COLO668 (cell line): ENCODE measurements at regions not wholly inside any gene's neighbourhood (a gene's known extent, or its start where the extent isn't known, plus 50 kb on each side); places are given as distances from the start of the nearest gene placed in this dataset.
A peak's percentile ranks its signal among the peaks of the same experiment; 100 is the strongest.

Source experiments
- DNase-seq: peaks from one replicate; lab custom pipeline; 2025; ENCODE audit not compliant: unreplicated experiment; lab: John Stamatoyannopoulos, UW

DNA sequence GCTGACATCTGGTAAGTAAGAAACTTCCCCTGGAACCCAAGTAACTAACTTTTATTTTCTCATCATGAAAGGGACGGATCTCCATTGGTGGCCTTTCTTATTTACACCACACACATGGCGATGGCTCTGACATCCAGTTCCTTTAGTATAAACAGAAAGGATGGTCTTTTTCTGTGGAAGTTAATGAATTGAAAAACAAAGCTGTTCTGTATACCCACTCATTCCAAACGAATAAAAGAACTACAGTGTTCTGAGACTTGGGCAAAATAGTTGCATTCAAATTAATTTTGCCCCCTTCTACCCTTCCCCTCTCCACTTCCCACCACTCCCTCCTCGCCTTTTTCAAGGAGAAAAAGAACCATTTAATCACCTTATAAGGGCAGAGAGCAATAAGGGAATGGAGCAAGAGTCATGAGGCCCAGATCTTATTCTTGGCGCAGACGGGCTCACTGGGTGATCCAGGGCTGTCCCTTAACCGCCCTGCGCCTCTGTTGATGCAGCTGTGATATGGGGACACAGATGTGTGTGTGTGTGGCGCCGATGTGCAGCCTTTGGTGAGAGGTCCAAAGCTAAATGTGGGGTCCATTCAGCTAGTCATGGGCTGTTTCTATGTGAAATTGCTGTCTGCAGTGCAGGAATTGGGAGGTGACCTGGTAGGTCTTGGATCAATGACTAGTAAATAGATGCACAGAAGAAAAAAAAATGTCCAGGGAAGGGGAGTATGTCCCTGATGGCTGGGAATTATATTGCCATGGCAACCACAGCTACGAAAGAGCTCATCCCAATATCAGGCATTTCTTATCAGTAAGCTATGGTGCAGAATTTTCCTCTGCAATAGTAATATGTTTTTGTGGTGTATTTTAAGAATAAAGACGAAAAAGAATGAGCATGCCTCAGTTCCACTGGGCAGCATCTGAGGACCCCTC lies 141.5 kb upstream of the ERCC6L2 start:
- no peak for DNase-seq

DNA sequence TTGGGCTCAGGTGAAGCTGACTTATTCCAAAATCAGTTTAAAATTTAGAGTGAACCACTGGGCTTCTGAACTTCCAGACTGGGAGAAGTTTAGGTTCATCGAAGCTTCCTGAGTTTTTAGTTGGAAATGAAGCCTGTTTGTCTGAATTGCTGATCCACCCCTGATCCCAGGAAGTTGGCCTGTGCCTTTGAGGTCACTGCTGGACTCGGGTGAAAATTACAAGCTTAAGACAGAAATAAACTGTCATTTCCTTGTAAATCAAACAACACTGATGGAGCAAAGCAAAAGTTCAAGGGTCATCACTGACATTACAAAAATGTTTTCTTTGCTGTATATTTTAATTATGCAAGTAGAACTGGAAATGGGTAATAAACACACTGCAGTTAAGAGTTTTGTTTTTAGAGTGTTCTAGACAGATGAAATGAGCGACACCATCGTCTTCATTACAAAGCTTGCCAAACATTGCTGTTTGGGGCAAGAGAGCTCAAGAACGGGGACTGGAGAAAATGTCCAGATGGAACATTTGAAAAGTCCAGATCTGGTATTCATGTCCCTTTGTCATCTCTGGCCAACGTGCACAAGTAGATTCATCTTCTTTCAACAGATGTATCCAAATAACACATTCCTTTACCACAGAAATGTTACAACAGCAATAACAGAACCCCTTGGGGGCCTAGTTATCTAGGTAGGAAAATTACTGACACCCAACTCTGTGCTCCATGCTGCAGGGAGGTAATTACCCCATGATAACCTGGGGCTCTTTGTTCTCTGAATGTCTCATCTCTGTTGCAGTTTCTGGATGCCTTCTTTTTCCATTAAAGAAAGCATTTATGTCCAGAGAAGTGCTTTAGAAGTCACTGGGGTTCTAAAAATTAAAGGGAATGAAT lies 142.4 kb upstream of the ERCC6L2 start:
- no peak for DNase-seq

DNA sequence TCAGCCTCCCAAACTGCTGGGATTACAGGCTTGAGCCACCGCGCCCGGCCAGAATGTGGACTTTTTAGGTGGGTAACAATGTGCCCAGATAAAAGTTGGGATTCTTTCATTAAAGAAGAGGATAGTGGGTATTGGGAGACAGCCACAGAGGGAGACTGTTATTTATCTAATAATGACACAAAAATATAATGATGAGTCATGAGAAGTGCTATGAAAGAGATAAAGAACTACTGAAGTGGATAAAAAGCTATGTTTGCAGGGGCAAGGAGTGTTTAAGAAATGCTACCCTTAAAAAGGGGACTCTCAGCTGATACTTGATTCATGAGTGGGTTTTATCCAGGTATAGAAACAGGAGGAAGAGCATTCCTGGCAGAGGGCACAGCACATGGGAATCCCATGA lies 143.6 kb upstream of the ERCC6L2 start:
- no peak for DNase-seq

DNA sequence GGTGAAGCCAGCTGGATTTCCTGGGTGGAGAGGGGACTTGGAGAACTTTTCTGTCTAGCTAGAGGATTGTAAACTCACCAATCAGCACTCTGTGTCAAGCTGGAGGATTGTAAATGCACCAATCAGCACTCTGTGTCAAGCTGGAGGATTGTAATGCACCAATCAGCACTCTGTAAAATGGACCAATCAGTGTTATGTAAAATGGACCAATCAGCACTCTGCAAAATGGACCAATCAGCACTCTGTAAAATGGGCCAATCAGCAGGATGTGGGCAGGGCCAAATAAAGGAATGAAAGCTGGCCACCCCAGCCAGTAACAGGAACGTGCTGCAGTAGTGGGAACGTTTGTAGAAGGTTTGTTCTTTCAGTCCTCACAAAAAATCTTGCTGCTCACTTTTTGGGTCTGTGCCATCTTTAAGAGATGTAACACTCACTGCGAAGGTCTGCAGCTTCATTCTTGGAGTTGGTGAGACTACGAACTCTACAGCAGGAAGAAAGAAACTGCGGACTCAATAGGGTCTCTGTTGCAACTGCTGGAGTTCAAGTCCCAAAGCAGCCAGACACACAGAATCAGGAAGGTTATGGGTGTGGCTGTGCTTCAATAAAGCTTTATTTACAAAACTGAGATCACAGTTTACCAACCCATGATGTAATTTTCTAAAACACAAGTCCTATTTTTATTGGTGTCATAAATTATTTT lies 145.7 kb upstream of the ERCC6L2 start:
- DNase-seq = no peak

DNA sequence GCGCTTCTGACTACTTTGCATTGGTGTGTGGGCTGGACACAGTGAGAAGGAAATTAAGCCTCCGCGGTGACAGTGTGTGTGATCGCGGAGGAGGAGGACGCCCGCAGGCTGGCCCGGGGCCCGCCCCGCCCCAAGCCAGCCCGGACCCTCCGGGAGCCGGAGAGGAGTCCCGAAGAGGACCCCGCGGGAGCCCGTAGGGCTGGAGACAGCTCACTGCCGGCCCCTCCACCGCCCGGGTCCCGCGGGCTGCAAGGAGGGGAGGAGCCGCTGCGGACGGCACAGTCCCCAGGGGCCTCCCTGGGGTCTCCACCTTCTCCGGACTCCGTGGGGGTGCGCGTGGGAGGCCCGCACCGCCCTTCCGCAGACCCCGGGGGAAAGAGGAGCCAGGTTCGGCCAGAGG lies 146.4 kb upstream of the ERCC6L2 start:
- DNase-seq = no peak

DNA sequence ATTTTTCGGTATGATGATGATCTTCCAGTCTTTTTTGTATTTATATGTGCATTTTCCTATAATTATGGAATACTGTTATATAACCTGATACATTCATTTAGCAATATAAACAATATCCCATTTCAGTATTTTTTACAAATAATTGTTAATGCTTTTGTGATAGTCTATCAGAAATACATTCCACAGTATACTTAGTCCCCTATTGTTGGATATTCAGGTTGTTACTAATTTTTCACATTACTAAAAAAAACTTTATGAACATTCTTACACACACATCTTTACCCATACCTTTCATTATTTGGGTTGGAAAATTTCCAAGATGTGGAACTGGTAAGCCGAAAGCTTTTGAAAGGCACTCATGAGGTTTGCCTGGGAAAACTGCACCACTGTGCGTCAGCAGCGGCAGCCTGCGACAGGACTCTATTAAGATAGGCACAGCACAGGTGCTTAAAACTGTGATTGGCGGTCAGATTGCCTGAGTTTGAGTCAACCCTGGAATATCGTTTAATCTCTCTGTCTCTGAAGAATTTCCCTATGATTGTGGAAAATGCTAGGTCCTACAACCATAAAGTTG lies 147.5 kb upstream of the ERCC6L2 start:
- DNase-seq = no peak

DNA sequence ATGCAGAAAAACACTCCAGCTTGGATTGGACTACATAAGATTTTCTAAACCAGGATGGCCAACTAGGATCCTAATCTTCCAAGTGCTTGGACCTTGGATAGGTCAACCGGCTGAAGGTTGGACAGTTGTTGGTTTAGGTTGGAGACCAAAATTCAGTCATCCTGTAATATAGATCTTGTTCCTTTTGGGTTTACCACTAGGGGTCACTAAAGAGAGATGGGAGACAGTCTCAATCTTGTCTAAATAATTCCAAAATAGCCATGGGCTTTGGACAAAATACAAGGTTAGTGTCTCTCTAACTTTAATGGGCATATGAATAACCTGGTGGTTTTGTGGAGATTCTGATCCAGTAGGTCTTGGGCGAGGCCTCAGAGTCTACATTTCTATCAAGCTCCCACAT lies 148.7 kb upstream of the ERCC6L2 start:
- no peak for DNase-seq

DNA sequence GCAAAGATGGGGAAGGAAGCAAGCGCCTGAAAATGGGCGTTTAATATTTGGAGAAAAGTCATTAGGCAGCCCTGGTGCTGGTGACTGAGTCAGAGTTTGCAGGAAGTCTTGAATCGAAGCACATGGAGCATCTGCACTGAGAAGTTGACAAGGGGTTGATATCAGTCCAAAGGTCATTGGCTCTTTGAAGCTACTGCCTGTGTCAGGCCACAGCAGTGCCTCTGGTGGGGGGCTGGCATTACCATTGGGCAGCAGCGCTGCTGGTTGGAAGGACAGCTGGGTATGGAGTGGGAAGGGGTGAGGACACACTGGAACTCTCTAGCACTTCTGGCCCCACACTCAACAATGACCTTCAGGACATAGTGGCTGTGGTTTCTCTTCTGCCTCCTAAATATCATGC lies 150.4 kb upstream of the ERCC6L2 start:
- DNase-seq = no peak

DNA sequence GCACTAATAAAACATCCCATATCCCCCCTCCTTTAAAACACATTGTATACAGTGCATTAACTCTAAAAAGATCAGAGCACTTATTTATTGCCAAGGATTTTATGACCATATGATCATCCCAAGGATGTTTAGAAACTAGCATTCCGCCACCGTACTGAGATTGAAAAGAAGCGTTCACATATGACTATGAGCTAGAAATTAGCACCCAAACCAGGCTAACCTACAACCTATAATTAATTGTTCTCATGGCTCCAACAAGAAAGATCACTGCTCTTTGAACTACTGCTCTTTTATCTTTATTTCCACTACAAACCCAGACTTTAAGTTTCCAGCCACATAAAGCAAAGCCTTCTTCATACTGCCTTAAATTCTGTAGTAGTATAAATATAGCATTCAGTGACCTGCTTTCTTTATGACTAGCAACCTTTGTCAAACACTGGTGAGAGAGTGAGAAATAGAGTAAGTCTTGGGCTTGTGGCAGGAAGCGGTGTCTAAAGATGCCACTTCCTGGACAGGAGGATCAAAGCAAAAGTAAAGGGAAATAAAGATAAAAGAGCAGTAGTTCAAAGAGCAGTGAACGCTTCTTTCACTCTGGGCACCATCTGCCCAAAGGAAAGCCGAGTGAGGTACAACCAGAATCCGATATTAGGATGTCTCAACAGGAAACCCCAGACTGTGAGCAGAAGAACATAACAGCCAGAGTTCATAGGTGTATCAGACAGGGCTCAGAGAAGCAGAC lies 151.1 kb upstream of the ERCC6L2 start:
- no peak for DNase-seq

DNA sequence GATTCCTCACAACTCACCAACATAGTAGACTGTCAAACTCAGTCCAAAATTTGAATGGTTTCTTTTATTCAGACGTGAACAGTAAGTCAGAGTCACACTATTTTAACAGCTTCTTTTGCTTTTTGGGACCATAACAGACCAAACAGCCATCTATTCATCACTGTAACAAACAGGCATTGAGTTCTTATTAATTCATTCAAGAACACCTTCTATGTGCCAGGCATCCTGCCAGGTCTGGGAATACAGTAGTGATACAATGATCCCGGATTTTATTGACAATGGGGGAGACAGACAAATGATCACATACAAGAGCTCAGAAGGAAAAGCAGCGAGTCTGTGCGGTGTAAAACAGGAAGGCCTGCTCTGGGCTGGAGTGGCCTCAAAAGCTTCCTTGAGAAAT lies 153.3 kb upstream of the ERCC6L2 start:
- no peak for DNase-seq

DNA sequence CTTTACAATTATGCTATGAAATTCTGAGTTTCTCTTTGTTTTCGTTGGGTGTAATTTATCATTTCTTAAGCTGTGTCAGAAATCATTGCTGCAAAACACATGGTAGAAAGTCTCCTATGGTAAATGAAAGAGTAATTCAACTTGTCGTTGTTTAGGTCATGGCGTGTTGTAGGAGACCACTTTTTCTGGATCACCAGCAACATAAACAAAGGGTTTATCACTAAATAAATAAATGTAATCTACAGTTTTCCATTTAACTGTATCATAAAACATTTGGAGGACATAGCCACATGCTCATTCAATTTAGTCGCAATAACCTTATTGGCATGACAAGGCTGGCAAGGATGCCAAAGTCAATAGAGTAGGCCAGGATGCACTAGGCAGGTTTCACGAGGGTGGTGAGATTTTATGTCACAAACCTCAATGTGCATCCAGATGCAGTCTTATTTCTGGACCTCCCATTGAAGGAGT lies 154.4 kb upstream of the ERCC6L2 start:
- no peak for DNase-seq

DNA sequence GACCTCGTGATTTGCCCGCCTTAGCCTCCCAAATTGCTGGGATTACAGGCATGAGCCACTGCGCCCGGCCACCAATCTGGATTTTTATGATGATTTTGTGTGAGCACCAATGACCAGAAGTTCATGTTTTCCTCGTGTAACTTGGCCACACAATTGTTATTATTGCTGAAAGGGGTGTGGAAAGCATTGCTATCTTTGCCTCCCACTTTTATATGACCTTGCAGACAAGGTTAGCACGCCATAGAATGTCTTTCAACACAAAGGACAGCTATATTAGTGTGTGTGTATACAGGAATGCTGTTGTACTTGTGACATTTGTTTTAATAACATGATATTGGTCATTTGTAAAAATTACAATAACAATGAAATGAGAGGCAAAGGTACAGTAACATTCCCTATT lies 155.0 kb upstream of the ERCC6L2 start:
- DNase-seq = no peak

DNA sequence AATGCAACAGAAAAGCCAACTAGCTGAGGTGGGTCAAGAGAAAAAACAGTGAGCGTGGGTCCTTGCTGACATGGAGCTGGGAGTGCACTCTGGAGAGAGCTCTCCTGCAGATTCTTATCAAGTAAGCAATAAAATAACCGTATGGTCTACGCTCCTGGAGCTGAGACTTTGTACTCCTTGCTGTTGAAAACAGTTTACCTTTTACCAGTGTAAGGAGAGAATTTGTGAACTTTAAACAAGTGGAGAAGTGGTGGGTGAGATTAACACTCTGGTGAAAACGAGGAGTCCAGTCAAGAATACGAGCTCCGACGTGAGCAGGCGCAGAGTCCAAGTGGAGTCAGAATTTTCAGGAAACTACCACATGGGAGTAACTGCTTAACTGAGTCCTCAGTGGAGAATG lies 156.1 kb upstream of the ERCC6L2 start:
- DNase-seq = no peak

DNA sequence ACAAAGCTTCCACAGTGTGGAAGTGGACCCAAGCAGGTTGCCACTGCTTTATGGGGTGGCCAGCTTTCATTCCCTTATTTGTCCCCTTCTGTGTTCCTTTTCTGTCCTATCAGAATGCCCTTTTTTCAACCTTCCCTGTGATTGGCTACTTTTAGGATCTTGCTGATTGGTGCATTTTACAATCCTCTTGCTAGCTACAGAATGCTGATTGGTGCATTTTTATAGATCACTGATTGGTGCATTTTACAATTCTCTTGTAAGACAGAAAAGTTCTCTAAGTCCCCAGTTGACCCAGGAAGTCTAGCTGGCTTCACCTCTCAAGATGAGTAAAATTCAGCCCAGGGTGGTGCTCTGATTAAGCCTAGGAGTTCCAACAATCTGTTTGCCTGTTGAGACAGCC lies 157.2 kb upstream of the ERCC6L2 start:
- DNase-seq = no peak

DNA sequence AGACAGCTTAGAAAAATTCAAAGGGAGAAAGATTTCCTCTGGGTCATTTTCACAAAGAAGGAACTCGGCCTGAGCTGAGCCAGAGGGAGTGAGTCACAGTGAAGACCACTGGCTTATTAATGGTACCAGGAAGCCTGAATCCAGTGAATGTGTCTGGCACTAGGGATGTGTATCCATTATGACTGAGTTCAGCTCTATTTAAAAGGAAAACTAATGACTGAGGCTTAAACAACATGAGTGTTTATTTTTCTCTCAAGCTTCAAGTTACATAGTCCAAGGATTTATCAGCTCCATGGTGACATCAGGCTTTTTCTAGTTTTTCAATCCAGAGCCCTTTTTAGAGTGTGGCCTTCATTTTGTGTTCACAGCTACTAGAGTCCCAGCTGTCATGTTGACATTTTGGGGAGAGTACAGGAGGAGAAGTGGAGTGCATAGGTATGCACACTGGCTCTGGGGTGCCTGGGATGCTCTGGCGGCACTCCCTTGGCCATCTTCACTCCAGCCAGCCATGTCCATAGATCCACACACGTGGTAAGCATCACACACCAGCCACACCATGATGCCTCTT lies 159.5 kb upstream of the ERCC6L2 start:
- peak; percentile 8 for DNase-seq

DNA sequence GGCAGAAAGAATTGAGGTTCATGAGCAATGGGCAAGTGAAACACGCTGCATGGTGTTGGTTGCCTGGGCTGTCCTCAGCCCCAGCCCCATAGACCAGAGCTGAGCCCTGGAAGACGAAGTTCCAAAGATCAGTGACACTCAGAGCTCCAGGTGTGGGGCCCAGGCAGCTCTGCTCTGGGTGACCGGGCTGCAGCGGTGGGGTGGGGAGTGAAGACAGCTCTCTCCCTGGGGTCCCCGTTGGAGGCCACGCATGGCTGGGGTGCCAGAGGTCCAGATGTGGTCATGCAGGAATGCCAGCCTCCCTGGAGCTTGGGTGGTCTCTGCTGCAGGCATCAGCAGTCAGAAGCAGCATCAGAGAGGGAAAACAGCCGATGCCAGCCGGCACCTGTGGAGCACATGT lies 165.0 kb upstream of the ERCC6L2 start:
- DNase-seq = no peak

DNA sequence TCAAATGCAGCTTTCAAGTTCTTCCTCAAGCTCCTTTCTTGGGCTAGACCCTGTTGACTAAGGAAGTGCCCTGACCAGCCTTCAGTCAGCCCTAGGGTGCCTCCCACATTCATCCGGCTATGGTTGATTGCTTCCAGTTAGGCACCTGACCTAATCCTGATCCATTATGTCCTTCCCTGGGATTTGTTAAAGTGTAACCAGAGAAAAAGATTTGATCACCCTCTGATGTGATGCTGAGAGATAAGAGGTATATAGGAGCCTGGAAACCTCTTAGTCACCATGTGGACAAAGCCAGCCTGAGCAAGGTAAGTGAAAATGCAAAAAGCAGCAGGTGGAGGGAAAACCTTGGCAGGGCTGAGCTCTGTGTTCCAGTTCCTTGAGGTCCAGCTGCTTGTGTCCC lies 178.8 kb upstream of the ERCC6L2 start:
- peak; percentile 86 for DNase-seq

DNA sequence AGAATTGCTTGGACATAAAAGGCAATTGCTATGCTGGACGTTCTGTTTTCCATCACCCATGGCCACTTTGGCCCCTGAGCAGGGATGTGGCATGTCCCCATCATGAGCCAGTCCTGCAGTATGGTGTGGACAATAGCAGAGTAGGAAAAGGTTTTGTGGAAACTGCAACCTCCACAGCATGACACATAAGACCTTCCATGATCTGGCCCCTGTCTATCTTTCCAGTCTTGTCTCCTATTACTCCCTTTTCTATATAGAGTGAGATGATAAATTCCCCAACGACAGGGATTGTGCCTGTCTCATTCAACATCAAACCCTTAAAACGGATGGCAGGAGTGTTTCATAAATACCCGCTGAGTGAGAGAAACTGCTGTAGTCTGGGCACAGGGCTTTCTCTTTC lies 174.7 kb upstream of the PTCH1 start:
- no peak for DNase-seq

DNA sequence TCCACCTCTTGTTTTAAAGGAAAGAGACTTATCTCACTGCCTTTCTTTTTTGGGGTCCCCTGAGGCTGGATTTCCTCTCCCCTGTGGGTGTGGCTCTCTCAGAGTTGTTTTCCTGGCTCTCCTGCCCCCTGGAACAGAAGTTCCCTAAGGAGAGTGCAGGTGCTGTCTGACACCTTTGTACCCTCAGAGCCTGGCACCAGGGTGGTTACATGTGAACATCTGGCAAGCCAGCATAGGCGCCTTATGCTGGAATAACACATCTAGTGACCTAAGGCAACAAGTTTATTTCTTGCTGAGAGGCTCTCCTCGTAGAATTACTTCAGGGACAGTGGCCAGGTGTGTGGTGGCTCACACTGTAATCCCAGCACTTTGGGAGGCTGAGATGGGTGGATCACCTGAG lies 172.9 kb upstream of the PTCH1 start:
- DNase-seq = peak; percentile 21

DNA sequence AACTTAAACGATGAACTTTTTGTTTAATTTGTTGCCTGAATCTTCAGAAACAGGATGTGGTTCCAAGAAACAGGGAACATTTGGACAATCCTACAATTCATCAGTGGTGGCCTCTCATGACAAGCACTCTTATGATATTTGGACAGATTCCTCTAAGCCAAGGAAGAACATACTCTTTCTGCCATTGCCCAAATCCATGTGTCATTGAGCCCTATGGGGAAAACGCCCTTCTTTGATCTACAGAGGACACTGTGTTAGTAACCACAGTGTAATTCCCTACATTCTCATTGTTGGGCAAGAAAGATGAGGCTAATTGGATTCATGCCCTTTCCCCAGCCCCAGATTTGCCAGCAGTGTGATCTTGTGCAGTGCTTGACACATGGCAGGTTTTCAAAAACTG lies 167.7 kb upstream of the PTCH1 start:
- DNase-seq = no peak
